ENCODE measurements at regions not wholly inside any gene's neighbourhood (a gene's known extent, or its start where the extent isn't known, plus 50 kb on each side); places are given as distances from the start of the nearest gene placed in this dataset.

DNA sequence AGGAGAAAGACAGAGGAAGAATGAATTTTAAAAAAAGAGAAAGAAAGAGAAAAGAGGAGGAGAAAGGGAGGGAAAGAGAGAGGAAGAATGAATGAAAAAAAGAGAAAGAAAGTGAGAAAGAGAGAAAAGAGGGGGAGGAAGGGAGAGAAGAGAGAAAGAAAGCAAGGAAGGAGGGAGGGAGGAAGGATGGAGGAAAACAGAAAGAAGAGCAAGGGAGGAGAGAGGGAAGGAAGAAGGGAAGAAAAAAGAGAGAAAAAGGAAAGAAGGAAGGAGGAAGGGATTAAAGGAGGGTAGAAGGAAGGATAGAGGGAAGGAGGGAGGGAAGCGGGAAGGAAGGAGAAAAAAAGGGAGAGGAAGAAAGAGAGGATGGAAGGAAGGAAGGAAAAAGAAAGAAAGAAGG is 122.3 kb upstream of the ZNF507 start:
- TF ChIP-seq, protein P1, sequence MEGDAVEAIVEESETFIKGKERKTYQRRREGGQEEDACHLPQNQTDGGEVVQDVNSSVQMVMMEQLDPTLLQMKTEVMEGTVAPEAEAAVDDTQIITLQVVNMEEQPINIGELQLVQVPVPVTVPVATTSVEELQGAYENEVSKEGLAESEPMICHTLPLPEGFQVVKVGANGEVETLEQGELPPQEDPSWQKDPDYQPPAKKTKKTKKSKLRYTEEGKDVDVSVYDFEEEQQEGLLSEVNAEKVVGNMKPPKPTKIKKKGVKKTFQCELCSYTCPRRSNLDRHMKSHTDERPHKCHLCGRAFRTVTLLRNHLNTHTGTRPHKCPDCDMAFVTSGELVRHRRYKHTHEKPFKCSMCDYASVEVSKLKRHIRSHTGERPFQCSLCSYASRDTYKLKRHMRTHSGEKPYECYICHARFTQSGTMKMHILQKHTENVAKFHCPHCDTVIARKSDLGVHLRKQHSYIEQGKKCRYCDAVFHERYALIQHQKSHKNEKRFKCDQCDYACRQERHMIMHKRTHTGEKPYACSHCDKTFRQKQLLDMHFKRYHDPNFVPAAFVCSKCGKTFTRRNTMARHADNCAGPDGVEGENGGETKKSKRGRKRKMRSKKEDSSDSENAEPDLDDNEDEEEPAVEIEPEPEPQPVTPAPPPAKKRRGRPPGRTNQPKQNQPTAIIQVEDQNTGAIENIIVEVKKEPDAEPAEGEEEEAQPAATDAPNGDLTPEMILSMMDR (IDR thresholded peaks at IDR 0.05): no peak
- TF ChIP-seq ZFX (IDR thresholded peaks at IDR 0.05; ENCODE audit: borderline replicate concordance): no peak
